ENCODE measurements at regions not wholly inside any gene's neighbourhood (a gene's known extent, or its start where the extent isn't known, plus 50 kb on each side); places are given as distances from the start of the nearest gene placed in this dataset.

DNA sequence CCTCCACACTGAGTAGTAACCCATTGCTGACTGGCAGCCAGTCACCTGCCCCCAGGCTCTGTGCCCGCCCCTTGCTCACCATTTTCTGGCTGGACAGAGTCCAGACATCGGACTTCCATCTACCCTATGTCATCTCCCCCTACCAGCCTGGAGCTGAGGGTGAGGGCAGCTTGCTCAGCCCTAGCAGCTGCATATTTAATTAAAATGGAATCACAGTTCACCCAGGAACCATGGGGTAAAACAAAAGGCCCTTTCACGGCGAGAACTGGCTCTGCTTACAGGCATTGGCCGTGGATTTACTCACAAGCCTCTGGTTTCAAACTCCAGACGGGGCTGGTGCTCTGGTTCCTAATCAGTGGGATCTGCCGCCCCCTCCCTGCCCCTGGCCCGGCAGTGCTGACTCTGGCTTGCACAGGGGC is 94.9 kb upstream of the ATP2B2 start:
- H3K27me3 ChIP-seq (ENCODE audit: control insufficient read depth, insufficient read depth, low read length): no peaks in the 10 kb centered on the region
- TF ChIP-seq SIN3A (IDR thresholded peaks at IDR 0.05; ENCODE audit: borderline replicate concordance, insufficient read depth, low read depth, low read length): no peak
- TF ChIP-seq, protein P1, sequence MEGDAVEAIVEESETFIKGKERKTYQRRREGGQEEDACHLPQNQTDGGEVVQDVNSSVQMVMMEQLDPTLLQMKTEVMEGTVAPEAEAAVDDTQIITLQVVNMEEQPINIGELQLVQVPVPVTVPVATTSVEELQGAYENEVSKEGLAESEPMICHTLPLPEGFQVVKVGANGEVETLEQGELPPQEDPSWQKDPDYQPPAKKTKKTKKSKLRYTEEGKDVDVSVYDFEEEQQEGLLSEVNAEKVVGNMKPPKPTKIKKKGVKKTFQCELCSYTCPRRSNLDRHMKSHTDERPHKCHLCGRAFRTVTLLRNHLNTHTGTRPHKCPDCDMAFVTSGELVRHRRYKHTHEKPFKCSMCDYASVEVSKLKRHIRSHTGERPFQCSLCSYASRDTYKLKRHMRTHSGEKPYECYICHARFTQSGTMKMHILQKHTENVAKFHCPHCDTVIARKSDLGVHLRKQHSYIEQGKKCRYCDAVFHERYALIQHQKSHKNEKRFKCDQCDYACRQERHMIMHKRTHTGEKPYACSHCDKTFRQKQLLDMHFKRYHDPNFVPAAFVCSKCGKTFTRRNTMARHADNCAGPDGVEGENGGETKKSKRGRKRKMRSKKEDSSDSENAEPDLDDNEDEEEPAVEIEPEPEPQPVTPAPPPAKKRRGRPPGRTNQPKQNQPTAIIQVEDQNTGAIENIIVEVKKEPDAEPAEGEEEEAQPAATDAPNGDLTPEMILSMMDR (IDR thresholded peaks at IDR 0.05): no peak
- TF ChIP-seq POLR2AphosphoS5 (IDR thresholded peaks at IDR 0.05; ENCODE audit: low read depth, low read length): no peak
- TF ChIP-seq, protein P2, sequence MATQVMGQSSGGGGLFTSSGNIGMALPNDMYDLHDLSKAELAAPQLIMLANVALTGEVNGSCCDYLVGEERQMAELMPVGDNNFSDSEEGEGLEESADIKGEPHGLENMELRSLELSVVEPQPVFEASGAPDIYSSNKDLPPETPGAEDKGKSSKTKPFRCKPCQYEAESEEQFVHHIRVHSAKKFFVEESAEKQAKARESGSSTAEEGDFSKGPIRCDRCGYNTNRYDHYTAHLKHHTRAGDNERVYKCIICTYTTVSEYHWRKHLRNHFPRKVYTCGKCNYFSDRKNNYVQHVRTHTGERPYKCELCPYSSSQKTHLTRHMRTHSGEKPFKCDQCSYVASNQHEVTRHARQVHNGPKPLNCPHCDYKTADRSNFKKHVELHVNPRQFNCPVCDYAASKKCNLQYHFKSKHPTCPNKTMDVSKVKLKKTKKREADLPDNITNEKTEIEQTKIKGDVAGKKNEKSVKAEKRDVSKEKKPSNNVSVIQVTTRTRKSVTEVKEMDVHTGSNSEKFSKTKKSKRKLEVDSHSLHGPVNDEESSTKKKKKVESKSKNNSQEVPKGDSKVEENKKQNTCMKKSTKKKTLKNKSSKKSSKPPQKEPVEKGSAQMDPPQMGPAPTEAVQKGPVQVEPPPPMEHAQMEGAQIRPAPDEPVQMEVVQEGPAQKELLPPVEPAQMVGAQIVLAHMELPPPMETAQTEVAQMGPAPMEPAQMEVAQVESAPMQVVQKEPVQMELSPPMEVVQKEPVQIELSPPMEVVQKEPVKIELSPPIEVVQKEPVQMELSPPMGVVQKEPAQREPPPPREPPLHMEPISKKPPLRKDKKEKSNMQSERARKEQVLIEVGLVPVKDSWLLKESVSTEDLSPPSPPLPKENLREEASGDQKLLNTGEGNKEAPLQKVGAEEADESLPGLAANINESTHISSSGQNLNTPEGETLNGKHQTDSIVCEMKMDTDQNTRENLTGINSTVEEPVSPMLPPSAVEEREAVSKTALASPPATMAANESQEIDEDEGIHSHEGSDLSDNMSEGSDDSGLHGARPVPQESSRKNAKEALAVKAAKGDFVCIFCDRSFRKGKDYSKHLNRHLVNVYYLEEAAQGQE (IDR thresholded peaks at IDR 0.05; ENCODE audit: insufficient read depth in 1 of 2, low read depth in 2 of 2, low read length in 1 of 2): no peak
- TF ChIP-seq TCF7L2 (IDR thresholded peaks at IDR 0.05; ENCODE audit: low read depth, low read length): no peak
- H3K27ac ChIP-seq (ENCODE audit: low read length): no peak overlapping the region
- in situ Hi-C loops (cut with HindIII; ENCODE audit: low pct_unique_long_range_greater_than_20kb, low sequenced_read_pairs): no loop called here
- no TSS peak for BruUV-seq (replicated peaks)
- intact Hi-C loops (cut with micrococcal nuclease; ENCODE audit: unreplicated experiment): no loop called here
- no peak overlapping the region for H3K4me3 ChIP-seq (ENCODE audit: low read depth in 2 of 2, low read length in 2 of 2)
- ChIA-PET POLR2A (interaction anchor here (0.7 kb wide), 1 partner anchor 1286 kb away, joined by 12 read pairs; no protein-coding TSS in a partner anchor), CTCF (no interaction called here)
- no peaks in the 10 kb centered on the region for H3K9me3 ChIP-seq (ENCODE audit: control insufficient read depth, insufficient read depth, low read depth, low read length)
- DNase-seq (ENCODE audit: low read depth, low spot score): no peak
- no peaks in the 10 kb centered on the region for H3K4me1 ChIP-seq (ENCODE audit: control insufficient read depth, insufficient read depth, low read length)
- ATAC-seq: no peak; the same call in 1 of the 2 replicates
- H3K36me3 ChIP-seq (ENCODE audit: control insufficient read depth, insufficient read depth, low read length): no peaks in the 10 kb centered on the region

DNA sequence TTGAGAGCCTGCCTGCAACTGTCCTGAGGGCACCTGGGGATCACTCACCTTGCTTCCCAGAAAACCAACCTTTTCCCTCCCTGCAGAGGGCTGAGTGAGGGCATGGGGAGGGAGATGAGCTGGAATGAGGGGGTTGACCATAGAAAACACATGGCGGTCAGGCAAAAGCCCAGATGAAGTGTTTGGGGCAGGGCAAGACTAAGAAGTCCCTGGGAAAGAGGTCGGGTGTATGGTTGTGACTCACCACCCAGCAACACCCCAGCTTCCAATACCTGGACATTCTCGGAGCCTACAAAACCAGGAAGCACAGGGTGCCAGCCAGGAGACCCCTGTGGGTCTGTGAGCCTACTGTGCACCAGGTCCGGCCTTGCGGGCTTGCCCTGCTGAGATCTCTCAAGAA is 95.3 kb upstream of the ATP2B2 start:
- in situ Hi-C loops (cut with HindIII; ENCODE audit: low pct_unique_long_range_greater_than_20kb, low sequenced_read_pairs) (no loop called here), intact Hi-C loops (cut with micrococcal nuclease; ENCODE audit: unreplicated experiment) (no loop called here)
- Histone ChIP-seq H3K4me3 (ENCODE audit: low read depth in 2 of 2, low read length in 2 of 2) (no peak overlapping the region), H3K27me3 (ENCODE audit: control insufficient read depth, insufficient read depth, low read length) (no peaks in the 10 kb centered on the region), H3K36me3 (ENCODE audit: control insufficient read depth, insufficient read depth, low read length) (no peaks in the 10 kb centered on the region), H3K9me3 (ENCODE audit: control insufficient read depth, insufficient read depth, low read depth, low read length) (no peaks in the 10 kb centered on the region), H3K4me1 (ENCODE audit: control insufficient read depth, insufficient read depth, low read length) (no peaks in the 10 kb centered on the region), H3K27ac (ENCODE audit: low read length) (no peak overlapping the region)
- ATAC-seq: no peak
- POLR2A ChIA-PET: no interaction called here
- no peak for DNase-seq (ENCODE audit: low read depth, low spot score)
- CTCF ChIA-PET: no interaction called here
- BruUV-seq (replicated peaks): no TSS peak
- TF ChIP-seq POLR2AphosphoS5 (IDR thresholded peaks at IDR 0.05; ENCODE audit: low read depth, low read length) (no peak), TCF7L2 (IDR thresholded peaks at IDR 0.05; ENCODE audit: low read depth, low read length) (no peak), SIN3A (IDR thresholded peaks at IDR 0.05; ENCODE audit: borderline replicate concordance, insufficient read depth, low read depth, low read length) (no peak)
- TF ChIP-seq, protein P2 (IDR thresholded peaks at IDR 0.05; ENCODE audit: insufficient read depth in 1 of 2, low read depth in 2 of 2, low read length in 1 of 2): no peak
- TF ChIP-seq, protein P1 (IDR thresholded peaks at IDR 0.05): no peak
